ENCODE measurements at regions not wholly inside any gene's neighbourhood (a gene's known extent, or its start where the extent isn't known, plus 50 kb on each side); places are given as distances from the start of the nearest gene placed in this dataset.

GRCh38 chr7:113635492-113635891 is 283.3 kb downstream of the PPP1R3A start:
- POLR2A ChIA-PET = no interaction called here
- CTCF ChIA-PET = no interaction called here

DNA sequence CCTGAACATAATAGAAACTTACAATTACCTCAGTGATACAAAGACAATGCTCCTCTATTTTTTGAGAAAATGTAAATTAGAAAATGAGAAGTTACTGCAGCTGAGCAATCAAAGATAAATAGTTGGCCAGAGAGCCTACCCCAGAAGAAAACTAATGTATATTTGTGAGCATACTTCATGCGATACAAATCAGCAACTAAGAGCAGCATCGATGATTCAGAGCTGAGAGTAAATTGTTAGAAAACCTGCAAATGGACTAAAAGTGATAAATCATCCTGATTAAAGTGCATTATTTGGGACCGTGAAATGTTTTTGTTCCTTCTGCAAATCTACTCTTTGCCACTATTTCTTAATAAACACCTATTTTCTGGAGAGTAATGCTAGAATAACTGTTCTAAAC is 285.7 kb downstream of the PPP1R3A start:
- CTCF ChIA-PET = interaction anchor here (1.3 kb wide), 1 partner anchor 15 kb away, joined by 3 read pairs; no protein-coding TSS in a partner anchor
- Histone ChIP-seq H2AFZ (ENCODE audit: low read depth) (no peak overlapping the region), H3K9me3 (no peaks in the 10 kb centered on the region), H3K27ac (ENCODE audit: low read depth in 2 of 2, low read length in 1 of 2) (no peak overlapping the region), H3K36me3 (replicated peaks in 1 of 2; ENCODE audit: control insufficient read depth in 1 of 2, insufficient read depth in 2 of 2, low read length in 1 of 2) (no peaks in the 10 kb centered on the region), H3F3A (replicated peaks; ENCODE audit: insufficient read depth) (no peaks in the 10 kb centered on the region), H3K79me2 (ENCODE audit: insufficient read depth) (no peaks in the 10 kb centered on the region), H3K4me2 (no peak overlapping the region), H3K4me3 (ENCODE audit: low read depth in 2 of 2, low read length in 1 of 2) (no peak overlapping the region), H4K20me1 (ENCODE audit: insufficient read depth) (no peaks in the 10 kb centered on the region), H3K9me2 (no peaks in the 10 kb centered on the region), H3K9ac (no peak overlapping the region), H3K27me3 (ENCODE audit: insufficient read depth) (no peaks in the 10 kb centered on the region), H3K4me1 (ENCODE audit: control insufficient read depth in 1 of 2, insufficient read depth in 2 of 2, low read depth in 1 of 2, low read length in 1 of 2) (no peaks in the 10 kb centered on the region)
- POLR2A ChIA-PET = no interaction called here
- 22% methylated on average over 3 of the region's 3 CpGs for WGBS (ENCODE audit: low lambda C conversion rate)
- no peak for DNase-seq
- no peak for TF ChIP-seq TEAD4 (IDR thresholded peaks at IDR 0.05; ENCODE audit: borderline replicate concordance, insufficient read depth)
- TF ChIP-seq FOSL2 (IDR thresholded peaks at IDR 0.05; ENCODE audit: borderline replicate concordance, low read depth) = no peak
- no peak for TF ChIP-seq NFIC (IDR thresholded peaks at IDR 0.05; ENCODE audit: borderline replicate concordance)
- no peak for TF ChIP-seq RXRA (IDR thresholded peaks at IDR 0.05; ENCODE audit: borderline replicate concordance, low read depth)
- TF ChIP-seq EZH2phosphoT487 (IDR thresholded peaks at IDR 0.05; ENCODE audit: borderline replicate concordance, low read depth) = no peak
- no peak for TF ChIP-seq RCOR1 (IDR thresholded peaks at IDR 0.05; ENCODE audit: low read length)
- no peak for TF ChIP-seq FOXM1 (IDR thresholded peaks at IDR 0.05; ENCODE audit: low read depth)
- no peak for TF ChIP-seq JUND (IDR thresholded peaks at IDR 0.05)
- TF ChIP-seq GATA2 (CRISPR knock-in tag; IDR thresholded peaks at IDR 0.05) = no peak
- no peak for TF ChIP-seq MAX (IDR thresholded peaks at IDR 0.05; ENCODE audit: low read depth)
- no peak for TF ChIP-seq SIN3A (IDR thresholded peaks at IDR 0.05; ENCODE audit: borderline replicate concordance, low read depth, low read length)
- TF ChIP-seq EP300 (IDR thresholded peaks at IDR 0.05; ENCODE audit: borderline replicate concordance in 1 of 2, low read depth in 1 of 2, low read length in 1 of 2) = no peak
- TF ChIP-seq TAF1 (IDR thresholded peaks at IDR 0.05; ENCODE audit: borderline replicate concordance, low read depth, low read length) = no peak
- no peak for TF ChIP-seq RAD21 (IDR thresholded peaks at IDR 0.05; ENCODE audit: low read length)

More at GRCh38 chr7:113635492-113635891, 283.3 kb downstream of the PPP1R3A start:
- H3F3A ChIP-seq (replicated peaks; ENCODE audit: insufficient read depth) = no peaks in the 10 kb centered on the region
- no peak overlapping the region for H3K9ac ChIP-seq
- no peaks in the 10 kb centered on the region for H3K27me3 ChIP-seq (ENCODE audit: insufficient read depth)
- H3K9me2 ChIP-seq = no peaks in the 10 kb centered on the region
- no peak for DNase-seq
- no peaks in the 10 kb centered on the region for H3K36me3 ChIP-seq (replicated peaks in 1 of 2; ENCODE audit: control insufficient read depth in 1 of 2, insufficient read depth in 2 of 2, low read length in 1 of 2)
- no peaks in the 10 kb centered on the region for H3K9me3 ChIP-seq
- H3K27ac ChIP-seq (ENCODE audit: low read depth in 2 of 2, low read length in 1 of 2) = no peak overlapping the region
- H3K4me2 ChIP-seq = no peak overlapping the region
- no peak for TF ChIP-seq USF2 (IDR thresholded peaks at IDR 0.05; ENCODE audit: borderline replicate concordance, low read depth, low read length)
- no peak for TF ChIP-seq RAD21 (IDR thresholded peaks at IDR 0.05; ENCODE audit: low read length)
- no peak for TF ChIP-seq TCF12 (IDR thresholded peaks at IDR 0.05)
- no peak for TF ChIP-seq FOXJ3 (CRISPR knock-in tag; IDR thresholded peaks at IDR 0.05)
- TF ChIP-seq RXRA (IDR thresholded peaks at IDR 0.05; ENCODE audit: borderline replicate concordance, low read depth) = no peak
- no peak for TF ChIP-seq EP300 (IDR thresholded peaks at IDR 0.05; ENCODE audit: borderline replicate concordance in 1 of 2, low read depth in 1 of 2, low read length in 1 of 2)
- no peak for TF ChIP-seq NRF1 (IDR thresholded peaks at IDR 0.05; ENCODE audit: low read depth, low read length)
- TF ChIP-seq EZH2phosphoT487 (IDR thresholded peaks at IDR 0.05; ENCODE audit: borderline replicate concordance, low read depth) = no peak
- no peak overlapping the region for H2AFZ ChIP-seq (ENCODE audit: low read depth)
- H3K4me1 ChIP-seq (ENCODE audit: control insufficient read depth in 1 of 2, insufficient read depth in 2 of 2, low read depth in 1 of 2, low read length in 1 of 2) = no peaks in the 10 kb centered on the region
- no peak overlapping the region for H3K4me3 ChIP-seq (ENCODE audit: low read depth in 2 of 2, low read length in 1 of 2)
- no peaks in the 10 kb centered on the region for H4K20me1 ChIP-seq (ENCODE audit: insufficient read depth)
- H3K79me2 ChIP-seq (ENCODE audit: insufficient read depth) = no peaks in the 10 kb centered on the region
